Vagina (tissue), 2 donors: ENCODE measurements at regions not wholly inside any gene's neighbourhood (a gene's known extent, or its start where the extent isn't known, plus 50 kb on each side); places are given as distances from the start of the nearest gene placed in this dataset.

Source experiments
- POLR2A ChIP-seq, 2 donors: fragments of 450-650 bp; IDR thresholded peaks; one replicate each; pipeline ENCODE4 v1.6.1; 2017; ENCODE audit warnings: antibody characterized with exemption in 2 of 2, mild to moderate bottlenecking in 2 of 2, moderate library complexity in 2 of 2
- TF ChIP-seq, protein P1 (sequence below), 3 experiments: fragments of 450-650 bp in 2 of 3; fragments of 200-600 bp in 1 of 3; sonication (generic) in 1 of 3; IDR thresholded peaks; one replicate each; pipeline ENCODE4 v1.5.1; 2017 to 2019; ENCODE audit warnings: antibody characterized with exemption in 3 of 3, mild to moderate bottlenecking in 2 of 3, moderate library complexity in 2 of 3

DNA sequence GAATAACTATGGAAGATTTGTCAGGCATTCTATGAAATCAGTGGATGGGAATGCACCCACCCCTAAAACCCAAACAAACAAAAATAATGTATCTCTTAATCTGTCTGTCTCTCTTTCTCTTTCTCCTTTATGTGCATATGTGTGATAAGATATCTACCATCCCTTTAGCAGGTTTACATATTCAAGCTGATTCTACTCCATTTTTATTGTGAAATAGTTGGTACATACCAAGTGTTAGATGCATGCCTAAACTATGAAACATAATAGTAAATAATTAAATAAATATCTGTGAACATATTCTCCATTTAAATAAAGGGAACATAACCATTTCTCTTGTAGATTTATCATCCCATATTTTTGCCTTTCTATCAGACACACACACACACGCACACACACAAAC is 121.8 kb upstream of the PCDH9 start:
- TF ChIP-seq, protein P1, sequence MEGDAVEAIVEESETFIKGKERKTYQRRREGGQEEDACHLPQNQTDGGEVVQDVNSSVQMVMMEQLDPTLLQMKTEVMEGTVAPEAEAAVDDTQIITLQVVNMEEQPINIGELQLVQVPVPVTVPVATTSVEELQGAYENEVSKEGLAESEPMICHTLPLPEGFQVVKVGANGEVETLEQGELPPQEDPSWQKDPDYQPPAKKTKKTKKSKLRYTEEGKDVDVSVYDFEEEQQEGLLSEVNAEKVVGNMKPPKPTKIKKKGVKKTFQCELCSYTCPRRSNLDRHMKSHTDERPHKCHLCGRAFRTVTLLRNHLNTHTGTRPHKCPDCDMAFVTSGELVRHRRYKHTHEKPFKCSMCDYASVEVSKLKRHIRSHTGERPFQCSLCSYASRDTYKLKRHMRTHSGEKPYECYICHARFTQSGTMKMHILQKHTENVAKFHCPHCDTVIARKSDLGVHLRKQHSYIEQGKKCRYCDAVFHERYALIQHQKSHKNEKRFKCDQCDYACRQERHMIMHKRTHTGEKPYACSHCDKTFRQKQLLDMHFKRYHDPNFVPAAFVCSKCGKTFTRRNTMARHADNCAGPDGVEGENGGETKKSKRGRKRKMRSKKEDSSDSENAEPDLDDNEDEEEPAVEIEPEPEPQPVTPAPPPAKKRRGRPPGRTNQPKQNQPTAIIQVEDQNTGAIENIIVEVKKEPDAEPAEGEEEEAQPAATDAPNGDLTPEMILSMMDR (IDR thresholded peaks at IDR 0.05), result no peak
- no peak for TF ChIP-seq POLR2A (IDR thresholded peaks at IDR 0.05)
